22Rv1 (cell line): ENCODE measurements at regions not wholly inside any gene's neighbourhood (a gene's known extent, or its start where the extent isn't known, plus 50 kb on each side); places are given as distances from the start of the nearest gene placed in this dataset.

Source experiments
- H3K27ac ChIP-seq: fragments of 450-650 bp; 2 replicates; pipeline ENCODE4 v1.5.1; 2017
- TF ChIP-seq, protein P1 (sequence below): fragments of 450-650 bp; IDR thresholded peaks from 2 replicates; pipeline ENCODE4 v1.5.1; 2017; ENCODE audit warnings: mild to moderate bottlenecking

DNA sequence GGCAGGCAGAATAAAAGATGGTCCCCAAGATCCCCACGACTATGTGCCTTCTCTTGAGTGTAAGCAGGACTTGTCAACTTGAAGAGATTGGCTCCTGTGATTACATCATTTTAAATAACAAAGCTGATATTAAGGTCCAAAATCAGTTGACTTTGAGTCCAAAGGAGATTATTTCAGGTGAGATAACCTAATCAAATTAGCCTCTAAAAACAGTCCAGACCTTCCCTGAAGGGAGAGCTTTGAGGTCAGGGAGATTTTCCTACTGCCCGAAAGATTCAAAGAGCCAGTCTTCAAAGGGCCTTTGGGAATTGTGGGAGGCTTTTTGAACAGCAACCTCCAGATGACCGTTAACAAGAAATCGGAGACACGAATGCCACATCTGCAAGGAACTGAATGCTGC is 51.5 kb upstream of the NCAM2 start:
- TF ChIP-seq, protein P1, sequence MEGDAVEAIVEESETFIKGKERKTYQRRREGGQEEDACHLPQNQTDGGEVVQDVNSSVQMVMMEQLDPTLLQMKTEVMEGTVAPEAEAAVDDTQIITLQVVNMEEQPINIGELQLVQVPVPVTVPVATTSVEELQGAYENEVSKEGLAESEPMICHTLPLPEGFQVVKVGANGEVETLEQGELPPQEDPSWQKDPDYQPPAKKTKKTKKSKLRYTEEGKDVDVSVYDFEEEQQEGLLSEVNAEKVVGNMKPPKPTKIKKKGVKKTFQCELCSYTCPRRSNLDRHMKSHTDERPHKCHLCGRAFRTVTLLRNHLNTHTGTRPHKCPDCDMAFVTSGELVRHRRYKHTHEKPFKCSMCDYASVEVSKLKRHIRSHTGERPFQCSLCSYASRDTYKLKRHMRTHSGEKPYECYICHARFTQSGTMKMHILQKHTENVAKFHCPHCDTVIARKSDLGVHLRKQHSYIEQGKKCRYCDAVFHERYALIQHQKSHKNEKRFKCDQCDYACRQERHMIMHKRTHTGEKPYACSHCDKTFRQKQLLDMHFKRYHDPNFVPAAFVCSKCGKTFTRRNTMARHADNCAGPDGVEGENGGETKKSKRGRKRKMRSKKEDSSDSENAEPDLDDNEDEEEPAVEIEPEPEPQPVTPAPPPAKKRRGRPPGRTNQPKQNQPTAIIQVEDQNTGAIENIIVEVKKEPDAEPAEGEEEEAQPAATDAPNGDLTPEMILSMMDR, result no peak
- no peak overlapping the region for H3K27ac ChIP-seq
